ENCODE measurements at regions not wholly inside any gene's neighbourhood (a gene's known extent, or its start where the extent isn't known, plus 50 kb on each side); places are given as distances from the start of the nearest gene placed in this dataset.

DNA sequence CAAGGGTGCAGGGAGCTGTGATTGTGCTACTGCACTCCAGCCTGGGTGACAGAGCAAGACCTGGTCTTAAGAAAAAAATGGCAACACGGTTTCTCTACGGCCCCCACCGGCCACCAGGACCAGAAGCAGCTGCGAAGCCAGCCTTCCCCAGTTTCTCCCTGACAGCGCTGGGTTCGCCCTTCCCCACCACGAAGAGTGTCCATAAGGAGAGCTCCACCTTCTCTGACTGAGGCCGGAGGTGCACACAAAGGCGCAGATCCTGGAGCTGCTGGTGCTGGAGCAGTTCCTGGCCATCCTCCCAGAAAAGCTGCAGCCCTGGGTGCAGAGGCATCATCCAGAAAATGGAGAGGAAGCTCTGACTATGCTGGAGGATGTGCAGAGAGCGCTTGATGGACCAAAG, 52.2 kb upstream of the ZNF599 start:
- no peak overlapping the region for H3K9ac ChIP-seq (ENCODE audit: low read depth in 1 of 2, low read length in 2 of 2)
- H3K4me3 ChIP-seq (ENCODE audit: low read length in 2 of 2): no peak overlapping the region
- H3K27me3 ChIP-seq (ENCODE audit: control insufficient read depth in 2 of 2, insufficient read depth in 2 of 2, low read length in 2 of 2): no peaks in the 10 kb centered on the region
- H3K4me1 ChIP-seq (ENCODE audit: control insufficient read depth in 2 of 2, insufficient read depth in 2 of 2, low read length in 2 of 2): no peaks in the 10 kb centered on the region
- H3K27ac ChIP-seq (ENCODE audit: low read depth in 2 of 2, low read length in 2 of 2): no peak overlapping the region
- no peaks in the 10 kb centered on the region for H3K36me3 ChIP-seq (ENCODE audit: control insufficient read depth in 2 of 2, insufficient read depth in 2 of 2, low read length in 2 of 2)
- no peaks in the 10 kb centered on the region for H3K9me3 ChIP-seq (ENCODE audit: control insufficient read depth in 2 of 2, low read length in 2 of 2)

DNA sequence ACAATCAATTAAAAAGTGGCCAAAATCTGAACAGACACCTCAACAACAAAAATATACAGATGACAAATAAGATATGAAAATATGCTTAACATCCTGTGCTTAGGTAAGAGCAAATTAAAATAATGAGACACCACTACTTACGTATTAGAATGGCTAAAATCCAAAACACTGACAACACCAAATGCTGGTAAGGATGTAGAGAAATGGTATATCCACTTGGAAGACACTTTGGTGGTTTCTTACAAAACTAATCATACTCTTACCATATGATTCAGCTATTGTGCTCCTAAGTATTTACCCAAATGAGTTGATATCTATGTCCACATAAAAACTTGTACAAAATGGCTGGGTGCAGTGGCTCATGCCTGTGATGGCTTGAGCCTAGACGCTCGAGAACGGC, 51.7 kb upstream of the ZNF599 start:
- H3K36me3 ChIP-seq (ENCODE audit: control insufficient read depth in 2 of 2, insufficient read depth in 2 of 2, low read length in 2 of 2): no peaks in the 10 kb centered on the region

More for the DNA sequence above, 51.7 kb upstream of the ZNF599 start:
- Histone ChIP-seq H3K4me1 (ENCODE audit: control insufficient read depth in 2 of 2, insufficient read depth in 2 of 2, low read length in 2 of 2) (no peaks in the 10 kb centered on the region), H3K9me3 (ENCODE audit: control insufficient read depth in 2 of 2, low read length in 2 of 2) (no peaks in the 10 kb centered on the region), H3K9ac (ENCODE audit: low read depth in 1 of 2, low read length in 2 of 2) (no peak overlapping the region), H3K4me3 (ENCODE audit: low read length in 2 of 2) (no peak overlapping the region), H3K27me3 (ENCODE audit: control insufficient read depth in 2 of 2, insufficient read depth in 2 of 2, low read length in 2 of 2) (no peaks in the 10 kb centered on the region), H3K27ac (ENCODE audit: low read depth in 2 of 2, low read length in 2 of 2) (no peak overlapping the region)

Measured in mucosa of rectum (tissue), 2 donors.